Heart left ventricle (tissue), 16 donors: ENCODE measurements at regions not wholly inside any gene's neighbourhood (a gene's known extent, or its start where the extent isn't known, plus 50 kb on each side); places are given as distances from the start of the nearest gene placed in this dataset.

Source experiments
- ATAC-seq, 4 donors: fragments of 200-7000 bp; cut with Tn5 transposase; one replicate each; pipeline ENCODE4 v1.9.1; 2020 to 2022; ENCODE audit warnings: moderate library complexity in 4 of 4, mild to moderate bottlenecking in 3 of 4, moderate number of reproducible peaks in 1 of 4
- DNase-seq, 5 donors: peaks; one replicate each; pipeline ENCODE4 v3.0.0-alpha.2; 2020
- H3K27ac ChIP-seq, 12 donors: fragments of 200-600 bp; sonication (generic) in 4 of 12; one replicate each; pipeline versions ENCODE4 v1.5.0 to v1.8.0; 2016 to 2022; ENCODE audit warnings: mild to moderate bottlenecking in 2 of 12
- H3K27me3 ChIP-seq, 9 donors: fragments of 200-600 bp; sonication (generic) in 2 of 9; one replicate each; pipeline versions ENCODE4 v1.5.1 to v1.8.0; 2016 to 2022; ENCODE audit warnings: mild to moderate bottlenecking in 3 of 9
- H3K36me3 ChIP-seq, 9 donors: fragments of 200-600 bp; sonication (generic) in 2 of 9; one replicate each; pipeline versions ENCODE4 v1.5.0 to v1.8.0; 2018 to 2022; ENCODE audit warnings: mild to moderate bottlenecking in 2 of 9
- H3K4me1 ChIP-seq, 12 donors: fragments of 200-600 bp; sonication (generic) in 4 of 12; one replicate each; pipeline versions ENCODE4 v1.5.0 to v1.8.0; 2016 to 2022; ENCODE audit warnings: mild to moderate bottlenecking in 3 of 12
- H3K4me3 ChIP-seq, 12 donors: fragments of 200-600 bp; sonication (generic) in 4 of 12; one replicate each; pipeline versions ENCODE4 v1.5.0 to v1.8.0; 2017 to 2022; ENCODE audit warnings: mild to moderate bottlenecking in 9 of 12, moderate library complexity in 4 of 12
- H3K9me3 ChIP-seq, 12 donors: fragments of 200-600 bp; sonication (generic) in 4 of 12; one replicate each; pipeline versions ENCODE4 v1.5.0 to v1.8.0; 2016 to 2022; ENCODE audit warnings: mild to moderate bottlenecking in 1 of 12
- POLR2A ChIP-seq, 2 donors: fragments of 450-650 bp; IDR thresholded peaks; one replicate each; pipeline ENCODE4 v1.6.1; 2017; ENCODE audit warnings: antibody characterized with exemption in 2 of 2, mild to moderate bottlenecking in 2 of 2, moderate library complexity in 2 of 2
- WGBS, 4 donors: extraction: QIAGEN DNeasy Blood & Tissue Kit in 2 of 4; methylation state at CpG; one replicate each; pipeline versions ENCODE4 v1.1.5 to v1.1.7; 2013 to 2018; 5-methylcytosine and 5-hydroxymethylcytosine counted together
- intact Hi-C, 10 donors: fragments of 100-400 bp; cut with DNase I; formaldehyde crosslinking; loops; one replicate each; pipeline versions ENCODE4 v1.11.1 to v1.14.2; 2022
- TF ChIP-seq, protein P1 (sequence below), 12 donors: fragments of 200-600 bp; sonication (generic) in 4 of 12; IDR thresholded peaks; one replicate each; pipeline versions ENCODE4 v1.5.0 to v1.8.0; 2018 to 2022; ENCODE audit warnings: antibody characterized with exemption in 12 of 12, mild to moderate bottlenecking in 5 of 12
- donor health status: ischemic (EF 13 %, LVEDD 7.1; RV severe dilation, severe dysfunction).
- donor health status: healthy with polysubstance abuse.
- donor health status: DM: no; HTN: yes; CAD: no.
- donor health status: DM: no; HTN: no; CAD: no.
- donor health status: ischemic (EF 25% LVEDD 6.9; RV normal size, moderate dysfunction).
- donor health status: ischemic (EF 25% LVEDD 5.7; RV mildly dilated, moderate dysfunction).
- donor health status: healthy.
- donor health status: DM: yes; HTN: yes; CAD: no.
- donor health status: ischemic (EF 35%, LVEDD 5.7; RV mildly dilated, moderate dysfunction).
- donor health status: nonischemic (EF 11% LVEDD 7.7; RV severe dilation, severe dysfunction).
- donor health status: DM: yes; HTN: yes; CAD: no.
- donor health status: PGD.
- donor health status: ischemic (EF 29% LVEDD 5.4; RV normal size, mild dysfunction).
- donor health status: nonischemic (EF 23%, LVEDD 6.1; RV moderate dilation, normal function).

DNA sequence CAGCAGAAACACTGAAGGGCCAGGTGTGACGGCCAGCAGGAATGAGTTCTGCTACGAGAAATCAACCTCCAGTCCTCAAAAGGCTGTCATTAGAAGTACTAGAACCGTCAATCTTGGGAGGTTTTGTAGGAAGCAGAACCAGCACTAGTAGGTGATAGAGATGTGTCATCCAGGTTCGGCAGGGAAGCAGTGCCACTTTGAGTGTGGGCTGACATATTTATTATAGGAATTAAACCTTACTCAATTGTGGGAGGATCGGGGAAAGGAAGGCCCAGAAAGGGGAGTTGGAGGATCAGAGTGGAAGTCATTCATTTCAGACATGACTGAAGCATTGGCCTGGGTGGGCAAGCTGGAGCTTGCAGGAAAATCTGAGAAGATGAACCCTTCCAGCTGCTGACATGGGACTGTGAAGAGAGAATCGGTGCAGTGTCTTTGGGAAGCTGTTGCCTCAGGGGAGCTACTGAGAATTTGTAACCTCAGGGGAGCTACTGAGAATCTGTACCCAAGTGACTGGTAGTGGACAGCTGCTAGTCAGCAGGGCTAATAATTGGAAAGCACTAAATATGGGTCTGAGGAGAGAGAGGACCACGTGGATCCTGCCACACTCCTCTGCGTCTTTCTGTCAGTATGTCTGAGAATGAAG, 177.4 kb downstream of the SPRY1 start:
- peaks cover 0 to 9% (median 0%) of the 10 kb centered on the region in 12 donors for H3K4me1 ChIP-seq
- no peak overlapping the region for H3K4me3 ChIP-seq
- H3K27me3 ChIP-seq = no peaks in the 10 kb centered on the region
- TF ChIP-seq, protein P1, sequence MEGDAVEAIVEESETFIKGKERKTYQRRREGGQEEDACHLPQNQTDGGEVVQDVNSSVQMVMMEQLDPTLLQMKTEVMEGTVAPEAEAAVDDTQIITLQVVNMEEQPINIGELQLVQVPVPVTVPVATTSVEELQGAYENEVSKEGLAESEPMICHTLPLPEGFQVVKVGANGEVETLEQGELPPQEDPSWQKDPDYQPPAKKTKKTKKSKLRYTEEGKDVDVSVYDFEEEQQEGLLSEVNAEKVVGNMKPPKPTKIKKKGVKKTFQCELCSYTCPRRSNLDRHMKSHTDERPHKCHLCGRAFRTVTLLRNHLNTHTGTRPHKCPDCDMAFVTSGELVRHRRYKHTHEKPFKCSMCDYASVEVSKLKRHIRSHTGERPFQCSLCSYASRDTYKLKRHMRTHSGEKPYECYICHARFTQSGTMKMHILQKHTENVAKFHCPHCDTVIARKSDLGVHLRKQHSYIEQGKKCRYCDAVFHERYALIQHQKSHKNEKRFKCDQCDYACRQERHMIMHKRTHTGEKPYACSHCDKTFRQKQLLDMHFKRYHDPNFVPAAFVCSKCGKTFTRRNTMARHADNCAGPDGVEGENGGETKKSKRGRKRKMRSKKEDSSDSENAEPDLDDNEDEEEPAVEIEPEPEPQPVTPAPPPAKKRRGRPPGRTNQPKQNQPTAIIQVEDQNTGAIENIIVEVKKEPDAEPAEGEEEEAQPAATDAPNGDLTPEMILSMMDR (IDR thresholded peaks at IDR 0.05) = no peak
- intact Hi-C loops = loop anchor here in 3 of 10 donors (5.0 to 10.0 kb wide), 3 partner anchors 78 to 541 kb away; no protein-coding TSS in a partner anchor
- no peak for DNase-seq
- no peaks in the 10 kb centered on the region for H3K9me3 ChIP-seq
- H3K36me3 ChIP-seq = no peaks in the 10 kb centered on the region
- H3K27ac ChIP-seq = no peak overlapping the region
- ATAC-seq = no peak
- WGBS, 4 donors = 83 to 91% (median 89%) methylated on average over 8 of the region's 8 CpGs

DNA sequence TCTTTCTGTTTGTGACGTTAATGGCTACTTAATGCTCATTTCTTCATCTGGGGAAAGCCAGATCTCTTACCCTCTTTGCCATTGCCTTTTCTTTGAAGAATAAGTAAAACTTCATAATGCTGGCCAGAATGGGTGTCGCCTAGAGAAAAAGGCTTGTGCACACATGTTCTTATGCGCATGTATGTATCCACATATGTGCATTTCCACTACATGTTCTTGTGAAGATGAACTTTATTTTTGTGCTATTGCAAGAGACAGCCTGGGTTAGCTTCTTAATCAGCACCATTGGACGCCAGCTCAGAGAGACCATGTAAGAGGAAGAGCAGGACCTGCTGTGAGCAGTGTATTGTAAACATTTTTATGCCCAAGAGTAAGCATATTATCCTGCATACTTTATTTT, 178.7 kb downstream of the SPRY1 start:
- Histone ChIP-seq H3K27me3 (no peaks in the 10 kb centered on the region), H3K27ac (no peak overlapping the region), H3K36me3 (no peaks in the 10 kb centered on the region), H3K9me3 (peaks cover 0 to 6% (median 0%) of the 10 kb centered on the region in 12 donors), H3K4me1 (peaks cover 0 to 9% (median 0%) of the 10 kb centered on the region in 12 donors), H3K4me3 (no peak overlapping the region)
- DNase-seq (no peak), ATAC-seq (no peak)
- TF ChIP-seq, protein P1 (IDR thresholded peaks at IDR 0.05) = no peak
- intact Hi-C loops = loop anchor here in 2 of 10 donors (10.0 kb wide), 2 partner anchors 470 to 540 kb away; no protein-coding TSS in a partner anchor
- 95 to 96% (median 95%) methylated on average over 4 of the region's 4 CpGs for WGBS, 4 donors

DNA sequence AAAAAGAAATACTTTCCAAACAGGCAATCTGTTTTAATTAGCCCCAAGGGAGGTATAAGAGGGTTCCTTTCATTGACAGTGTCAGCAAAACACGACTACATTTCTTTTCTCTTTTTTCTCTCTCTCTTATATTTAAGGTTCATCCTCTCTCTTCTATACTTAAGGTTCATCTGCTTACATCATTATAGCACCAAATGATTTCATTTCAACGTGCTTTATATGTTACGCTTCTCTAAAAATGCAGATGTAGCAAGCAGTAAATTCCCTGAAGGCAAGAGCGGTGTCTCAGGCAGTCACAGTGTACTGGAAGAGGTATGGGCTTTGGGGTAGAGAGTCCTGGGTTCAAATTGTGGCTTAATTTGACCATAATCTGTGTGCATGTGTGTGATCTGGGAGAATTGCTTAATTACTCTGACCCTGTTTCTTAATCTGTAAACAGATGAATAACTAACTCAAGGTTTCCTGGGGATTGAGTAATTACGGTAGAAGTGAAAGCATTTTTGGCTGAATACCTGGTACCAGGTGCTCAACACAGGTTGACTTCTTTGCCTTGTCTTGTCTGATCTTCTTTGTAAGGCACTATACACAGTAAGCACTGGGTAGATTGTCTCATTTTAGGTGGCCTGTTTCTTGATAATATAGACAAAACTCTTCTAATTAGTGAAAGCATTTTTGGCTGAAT, 180.8 kb downstream of the SPRY1 start:
- Histone ChIP-seq H3K9me3 (peaks cover 0 to 24% (median 14%) of the 10 kb centered on the region in 12 donors), H3K27ac (no peak overlapping the region), H3K36me3 (no peaks in the 10 kb centered on the region), H3K27me3 (no peaks in the 10 kb centered on the region), H3K4me3 (no peak overlapping the region), H3K4me1 (peaks cover 0 to 9% (median 0%) of the 10 kb centered on the region in 12 donors)
- DNase-seq = no peak
- intact Hi-C loops = loop anchor here in 2 of 10 donors (10.0 kb wide), 2 partner anchors 473 to 537 kb away; no protein-coding TSS in a partner anchor
- no peak for TF ChIP-seq POLR2A (IDR thresholded peaks at IDR 0.05)
- TF ChIP-seq, protein P1 (IDR thresholded peaks at IDR 0.05) = no peak
- no peak for ATAC-seq
- WGBS, 4 donors = 72 to 79% (median 73%) methylated on average over 5 of the region's 5 CpGs

DNA sequence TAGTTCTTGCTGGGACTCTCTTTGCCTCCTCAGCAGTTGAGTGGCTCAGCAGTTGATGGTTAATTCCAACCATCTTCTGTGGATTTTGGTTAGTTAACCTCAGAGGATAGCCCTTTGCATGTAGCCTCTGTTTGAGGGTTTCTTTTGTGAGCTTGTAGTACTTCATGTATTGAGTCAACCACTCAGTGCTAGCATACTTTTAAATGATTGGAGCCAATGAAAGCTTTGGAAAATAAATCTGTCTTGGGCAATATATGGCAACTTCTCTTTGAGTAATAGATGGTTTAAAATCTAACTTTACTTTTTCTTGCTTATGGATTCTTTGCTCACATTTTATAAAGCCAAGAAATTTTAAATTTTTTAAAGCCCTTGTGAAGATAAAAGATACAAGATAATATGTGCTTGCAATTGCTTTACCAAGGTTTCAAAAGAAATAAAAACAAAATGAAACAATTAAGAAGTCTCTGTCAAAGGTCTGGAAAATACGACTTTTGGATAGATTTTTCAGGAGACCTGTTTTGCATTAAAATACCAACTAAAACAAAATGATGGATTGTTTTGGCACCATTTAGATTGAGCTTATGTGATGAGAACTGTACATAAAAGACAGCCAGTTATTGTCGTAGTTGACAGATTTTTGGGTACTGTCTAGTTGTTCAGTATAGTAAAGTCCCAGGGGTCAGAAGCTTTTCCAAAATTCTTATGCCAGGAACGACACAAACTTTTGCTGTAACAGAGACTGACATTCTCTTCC, 181.9 kb downstream of the SPRY1 start:
- WGBS, 4 donors = 73 to 85% (median 84%) methylated on average over 3 of the region's 3 CpGs
- intact Hi-C loops = loop anchor here in 2 of 10 donors (10.0 kb wide), 2 partner anchors 474 to 536 kb away; no protein-coding TSS in a partner anchor
- TF ChIP-seq POLR2A (IDR thresholded peaks at IDR 0.05) = no peak
- TF ChIP-seq, protein P1 (IDR thresholded peaks at IDR 0.05) = no peak
- Histone ChIP-seq H3K4me3 (no peak overlapping the region), H3K9me3 (peaks cover 0 to 24% (median 14%) of the 10 kb centered on the region in 12 donors), H3K4me1 (peaks cover 0 to 9% (median 0%) of the 10 kb centered on the region in 12 donors), H3K27me3 (no peaks in the 10 kb centered on the region), H3K36me3 (no peaks in the 10 kb centered on the region), H3K27ac (no peak overlapping the region)
- ATAC-seq (no peak), DNase-seq (no peak)
